AG04449 (cell line): ENCODE measurements at regions not wholly inside any gene's neighbourhood (a gene's known extent, or its start where the extent isn't known, plus 50 kb on each side); places are given as distances from the start of the nearest gene placed in this dataset.

Experiments used
- CTCF ChIA-PET: fragments of 350-600 bp; formaldehyde crosslinking; extraction: SDS; loops from one replicate; lab custom pipeline; 2021; ENCODE audit warnings: antibody characterized with exemption; lab: Yijun Ruan, JAX
- POLR2A ChIA-PET: fragments of 400-600, 350-600 bp; formaldehyde crosslinking; extraction: SDS; loops from one replicate; lab custom pipeline; 2020; ENCODE audit warnings: antibody characterized with exemption, inconsistent platforms; lab: Yijun Ruan, JAX
- DNase-seq: peaks from one replicate; pipeline ENCODE4 v3.0.0-alpha.2; 2010; ENCODE audit warnings: low read depth, low spot score
- H3K4me3 ChIP-seq: 2 replicates; pipeline ENCODE4 v1.5.1; 2011; ENCODE audit warnings: low read depth, mild to moderate bottlenecking, control low read depth, low read length
- TF ChIP-seq, protein P1 (sequence below): IDR thresholded peaks from one replicate; pipeline ENCODE4 v1.5.1; 2011; ENCODE audit warnings: mild to moderate bottlenecking, moderate library complexity, low read length, control low read depth, inconsistent platforms; ENCODE audit not compliant: insufficient read depth; ENCODE audit errors: missing control alignments

DNA sequence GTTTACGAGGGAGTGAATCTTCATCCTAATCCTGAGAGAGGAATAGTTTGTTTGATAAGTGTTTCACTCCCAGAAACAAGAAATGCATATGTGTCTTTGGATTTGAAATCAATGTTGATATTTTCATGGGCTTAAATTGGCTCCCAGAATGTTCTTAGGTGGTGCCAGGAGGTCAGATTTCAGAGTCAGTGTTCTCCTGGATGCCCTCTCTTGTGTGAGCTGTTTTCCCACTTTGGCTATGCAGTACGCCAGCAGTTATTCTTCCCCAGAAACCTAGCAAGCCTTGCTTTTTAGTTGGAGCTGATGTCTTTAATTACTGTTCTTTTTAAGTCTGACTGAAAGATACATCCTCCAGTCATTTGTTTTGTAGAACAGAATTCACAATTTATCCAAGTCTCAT, 291.4 kb downstream of the DNAJB9 start:
- CTCF ChIA-PET: no interaction called here

DNA sequence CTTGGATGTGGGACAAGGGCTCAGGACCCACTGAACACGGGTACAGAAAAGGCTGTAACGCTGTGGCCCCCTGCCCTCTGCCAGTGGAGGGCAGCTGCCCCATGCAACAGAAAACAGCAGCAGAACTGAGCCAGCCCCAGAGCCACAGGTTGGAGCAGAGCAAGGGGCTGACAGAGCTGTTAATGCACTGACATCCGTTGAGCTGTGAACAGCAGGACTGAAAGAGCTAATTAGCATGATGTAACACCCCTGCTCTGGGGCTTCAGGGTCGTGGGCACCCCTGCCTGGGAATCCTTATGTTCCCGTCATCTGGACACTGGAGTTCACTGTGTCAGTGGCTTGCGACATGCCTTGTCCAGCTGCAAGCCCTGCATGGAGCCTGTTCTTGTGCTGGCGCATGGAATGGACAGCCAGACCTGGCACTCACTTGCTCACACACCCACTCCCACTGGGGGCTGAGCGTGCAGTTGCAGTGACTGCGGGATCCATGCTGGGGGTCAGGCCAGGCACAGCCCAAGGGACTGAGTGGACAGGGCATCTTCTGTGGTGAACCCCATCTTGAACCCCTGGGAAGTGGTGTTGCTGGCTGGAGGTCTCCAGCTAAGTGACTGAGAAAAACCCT, 293.7 kb downstream of the DNAJB9 start:
- no peak overlapping the region for H3K4me3 ChIP-seq
- CTCF ChIA-PET: no interaction called here
- POLR2A ChIA-PET: no interaction called here

More for the DNA sequence above, 291.4 kb downstream of the DNAJB9 start:
- POLR2A ChIA-PET: no interaction called here
- DNase-seq: no peak
- TF ChIP-seq, protein P1, sequence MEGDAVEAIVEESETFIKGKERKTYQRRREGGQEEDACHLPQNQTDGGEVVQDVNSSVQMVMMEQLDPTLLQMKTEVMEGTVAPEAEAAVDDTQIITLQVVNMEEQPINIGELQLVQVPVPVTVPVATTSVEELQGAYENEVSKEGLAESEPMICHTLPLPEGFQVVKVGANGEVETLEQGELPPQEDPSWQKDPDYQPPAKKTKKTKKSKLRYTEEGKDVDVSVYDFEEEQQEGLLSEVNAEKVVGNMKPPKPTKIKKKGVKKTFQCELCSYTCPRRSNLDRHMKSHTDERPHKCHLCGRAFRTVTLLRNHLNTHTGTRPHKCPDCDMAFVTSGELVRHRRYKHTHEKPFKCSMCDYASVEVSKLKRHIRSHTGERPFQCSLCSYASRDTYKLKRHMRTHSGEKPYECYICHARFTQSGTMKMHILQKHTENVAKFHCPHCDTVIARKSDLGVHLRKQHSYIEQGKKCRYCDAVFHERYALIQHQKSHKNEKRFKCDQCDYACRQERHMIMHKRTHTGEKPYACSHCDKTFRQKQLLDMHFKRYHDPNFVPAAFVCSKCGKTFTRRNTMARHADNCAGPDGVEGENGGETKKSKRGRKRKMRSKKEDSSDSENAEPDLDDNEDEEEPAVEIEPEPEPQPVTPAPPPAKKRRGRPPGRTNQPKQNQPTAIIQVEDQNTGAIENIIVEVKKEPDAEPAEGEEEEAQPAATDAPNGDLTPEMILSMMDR: no peak
- H3K4me3 ChIP-seq: no peak overlapping the region

DNA sequence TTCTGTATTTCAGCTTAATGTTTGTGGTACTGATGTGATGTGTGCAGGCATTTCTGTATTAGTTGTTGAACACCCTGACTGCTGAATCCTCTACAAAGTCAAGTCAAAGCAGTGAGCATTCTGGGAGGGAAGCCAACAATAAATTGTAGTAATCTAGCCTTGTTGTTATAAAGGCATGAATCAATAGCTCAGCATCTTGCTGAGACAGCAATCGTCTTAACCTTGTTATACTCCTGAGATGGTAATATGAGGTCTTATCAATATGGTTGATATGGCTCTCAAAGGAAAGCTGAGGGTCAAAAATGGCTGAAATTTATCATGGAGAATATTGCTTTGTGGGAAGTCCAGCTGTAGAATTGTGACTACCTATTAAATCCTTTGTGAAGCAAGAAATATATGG, 299.4 kb downstream of the DNAJB9 start:
- no peak overlapping the region for H3K4me3 ChIP-seq
- TF ChIP-seq, protein P1: no peak
- no peak for DNase-seq
- ChIA-PET CTCF (interaction anchor here (0.6 kb wide), 1 partner anchor 1321 kb away, joined by 3 read pairs; no protein-coding TSS in a partner anchor), POLR2A (no interaction called here)

More for the DNA sequence above, 293.7 kb downstream of the DNAJB9 start:
- DNase-seq: no peak
- TF ChIP-seq, protein P1: no peak

DNA sequence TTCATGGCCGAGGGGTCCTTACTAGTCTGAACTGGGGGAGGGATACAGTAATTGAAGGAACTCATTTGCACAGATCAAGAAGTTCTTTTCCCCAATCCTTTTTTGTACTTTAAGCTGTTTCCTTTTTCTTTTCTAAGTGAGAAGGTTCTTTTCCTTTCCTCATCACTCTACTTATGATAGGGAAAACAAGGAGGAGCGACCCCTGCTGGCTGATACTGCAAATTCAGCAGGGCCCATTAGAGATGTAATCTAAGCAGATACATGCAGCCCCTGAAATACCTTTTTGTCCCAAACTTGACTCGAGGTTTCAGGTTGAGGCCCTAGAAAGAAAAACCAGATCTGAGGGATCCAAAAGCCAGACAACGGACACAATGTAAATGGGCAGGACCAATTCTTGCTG, 305.5 kb downstream of the DNAJB9 start:
- TF ChIP-seq, protein P1: peak; percentile 4
- no peak for DNase-seq
- ChIA-PET POLR2A (no interaction called here), CTCF (interaction anchor here (1.1 to 1.6 kb wide), 2 partner anchors 30 to 261 kb away, joined by 3 to 5 read pairs; no protein-coding TSS in a partner anchor)
- H3K4me3 ChIP-seq: no peak overlapping the region

DNA sequence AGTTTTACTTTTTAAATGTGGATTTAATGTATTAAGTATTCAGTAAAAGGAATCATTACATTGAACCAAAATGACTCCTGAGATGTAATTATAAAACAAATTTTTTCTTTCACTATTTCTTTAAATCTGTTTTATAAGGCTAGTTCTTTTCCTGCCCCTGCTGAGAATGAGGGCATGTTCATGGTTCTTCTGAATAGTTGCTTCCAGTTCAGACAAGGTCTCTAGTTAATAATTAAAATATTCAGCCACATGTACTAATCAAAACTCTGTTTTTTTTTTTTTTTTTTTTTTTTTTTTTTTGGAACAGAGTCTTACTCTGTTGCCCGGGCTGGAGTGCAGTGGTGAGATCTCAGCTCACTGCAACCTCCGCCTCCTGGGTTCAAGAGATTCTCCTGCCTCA, 321.2 kb downstream of the DNAJB9 start:
- CTCF ChIA-PET: no interaction called here

DNA sequence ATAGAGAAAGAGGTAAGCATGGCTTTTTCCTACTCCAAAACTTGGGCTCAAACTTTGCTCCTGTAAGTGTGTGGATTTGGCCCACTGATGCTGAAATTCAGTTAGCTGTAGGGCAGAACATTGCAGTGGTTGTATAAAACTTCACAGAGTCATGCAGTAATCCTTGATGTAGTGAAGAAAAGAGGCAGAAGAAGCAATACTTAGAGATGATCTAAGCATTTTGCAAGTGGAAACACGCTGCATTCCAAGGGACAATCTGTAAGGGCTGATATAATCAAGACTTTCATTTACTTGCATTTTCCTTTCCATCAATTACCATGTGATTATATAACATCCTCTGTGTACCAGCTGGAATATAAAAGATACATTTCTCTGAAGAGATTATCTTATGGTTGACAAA, 338.8 kb downstream of the DNAJB9 start:
- ChIA-PET POLR2A (no interaction called here), CTCF (no interaction called here)
- TF ChIP-seq, protein P1: no peak
- no peak overlapping the region for H3K4me3 ChIP-seq
- no peak for DNase-seq

More for the DNA sequence above, 321.2 kb downstream of the DNAJB9 start:
- no peak for DNase-seq
- POLR2A ChIA-PET: no interaction called here
- H3K4me3 ChIP-seq: no peak overlapping the region
- TF ChIP-seq, protein P1: no peak
